Central memory CD4-positive, alpha-beta T cell (primary cell): ENCODE measurements at regions not wholly inside any gene's neighbourhood (a gene's known extent, or its start where the extent isn't known, plus 50 kb on each side); places are given as distances from the start of the nearest gene placed in this dataset.

Experiments
- DNase-seq: peaks from one replicate; pipeline ENCODE4 v3.0.0; 2022

DNA sequence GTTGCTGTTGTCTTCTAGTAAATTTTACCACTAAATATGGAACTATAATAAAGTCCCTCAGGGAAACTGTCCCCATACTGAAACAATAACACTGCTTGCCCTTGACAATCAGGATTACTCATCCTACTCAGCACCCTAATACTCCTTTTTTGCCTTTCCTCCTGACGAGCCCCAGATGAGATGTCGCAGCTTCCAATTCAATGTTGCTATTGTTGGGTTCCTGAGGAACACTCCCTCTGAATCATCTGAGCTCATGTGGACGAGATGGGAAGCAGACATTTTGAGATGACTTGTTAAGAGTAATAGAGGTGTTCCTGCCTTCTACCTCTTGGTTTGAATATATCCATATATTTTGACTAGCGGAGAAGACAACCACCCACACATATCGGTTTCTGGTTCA is 187.8 kb upstream of the FAM98A start:
- no peak for DNase-seq

DNA sequence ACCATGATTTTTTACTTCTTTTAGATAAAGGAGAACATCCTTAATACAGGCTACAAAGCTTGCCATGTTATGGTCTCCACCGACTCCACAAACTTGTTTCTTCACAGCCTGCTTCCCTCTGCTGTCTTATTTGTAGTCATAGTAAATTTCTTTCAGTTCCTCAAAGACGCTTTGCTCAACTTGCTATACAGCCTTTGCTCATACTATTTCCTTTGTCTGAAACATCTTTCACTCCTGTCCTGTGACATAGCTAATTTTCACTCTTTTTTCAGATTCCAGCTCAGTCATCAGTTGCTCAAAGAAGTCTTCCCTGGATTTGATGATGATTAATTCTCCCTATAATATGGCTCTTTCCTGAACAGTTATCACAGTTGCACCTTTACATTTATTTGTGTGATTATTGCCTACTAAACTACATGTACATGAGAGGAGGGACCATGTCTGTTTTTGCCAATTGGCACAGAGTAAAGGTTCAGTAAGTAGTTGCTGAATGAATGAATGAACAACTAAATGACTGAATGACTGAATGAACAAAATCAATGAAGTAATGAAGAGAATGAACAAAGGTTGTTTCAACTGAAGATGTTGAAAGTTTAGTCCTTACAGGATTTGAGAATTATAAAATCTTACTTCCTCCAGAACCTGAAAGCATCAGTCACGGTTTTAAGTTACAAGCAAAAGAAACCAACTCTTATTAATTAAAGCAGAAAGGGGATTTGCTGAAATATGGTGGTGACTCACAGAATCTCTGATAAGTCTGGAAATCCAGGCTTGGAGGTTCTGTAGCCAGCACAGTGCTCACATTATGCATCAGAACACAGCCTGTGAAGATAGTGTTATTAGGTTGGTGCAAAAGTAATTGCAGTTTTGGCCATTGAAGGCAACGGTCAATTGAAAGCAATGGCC is 186.4 kb upstream of the FAM98A start:
- no peak for DNase-seq

- DNase-seq: no peak
These were observed 185.4 kb upstream of the FAM98A start for GRCh38 chr2:33784488-33784887.

DNA sequence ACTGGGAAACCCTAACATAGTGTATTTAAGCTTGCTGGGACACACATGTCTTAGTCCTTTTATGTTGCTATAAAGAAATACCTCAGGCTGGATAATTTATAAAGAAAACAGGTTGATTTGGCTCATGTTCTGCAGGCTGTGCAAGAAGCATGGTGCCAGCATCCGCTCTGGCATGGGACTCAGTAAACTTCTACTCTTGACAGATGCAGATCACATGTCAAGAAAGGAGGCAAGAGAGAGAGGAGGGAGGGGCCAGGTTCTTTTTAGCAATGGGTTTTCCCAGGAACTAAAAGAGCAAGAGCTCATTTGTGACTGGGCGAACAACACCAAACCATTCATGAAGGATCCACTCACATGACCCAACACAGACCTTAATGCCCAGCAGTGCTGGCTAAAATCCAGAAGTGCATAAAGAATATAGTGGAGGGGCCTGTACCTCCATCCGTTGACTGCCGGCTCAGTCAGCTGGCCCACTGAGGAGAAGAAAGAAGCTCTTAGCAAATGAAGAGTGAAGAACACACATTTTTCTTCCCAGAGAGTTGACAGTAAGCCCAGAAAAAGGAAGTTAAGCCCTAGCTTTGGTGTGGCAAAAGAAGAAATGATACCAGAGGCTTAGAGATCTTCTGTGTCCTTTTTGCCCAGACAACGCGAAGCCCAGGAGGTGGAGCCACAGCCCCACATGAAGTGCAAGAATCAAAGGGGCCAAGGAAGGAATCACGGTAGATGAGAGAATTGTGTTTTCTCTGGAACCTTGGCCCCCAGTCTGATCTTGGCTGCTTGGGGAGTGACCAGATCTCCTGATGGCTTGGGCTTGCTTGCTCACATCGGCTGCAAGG is 183.5 kb upstream of the FAM98A start:
- no peak for DNase-seq

GRCh38 chr2:33777786-33778185 is 178.7 kb upstream of the FAM98A start:
- no peak for DNase-seq

DNA sequence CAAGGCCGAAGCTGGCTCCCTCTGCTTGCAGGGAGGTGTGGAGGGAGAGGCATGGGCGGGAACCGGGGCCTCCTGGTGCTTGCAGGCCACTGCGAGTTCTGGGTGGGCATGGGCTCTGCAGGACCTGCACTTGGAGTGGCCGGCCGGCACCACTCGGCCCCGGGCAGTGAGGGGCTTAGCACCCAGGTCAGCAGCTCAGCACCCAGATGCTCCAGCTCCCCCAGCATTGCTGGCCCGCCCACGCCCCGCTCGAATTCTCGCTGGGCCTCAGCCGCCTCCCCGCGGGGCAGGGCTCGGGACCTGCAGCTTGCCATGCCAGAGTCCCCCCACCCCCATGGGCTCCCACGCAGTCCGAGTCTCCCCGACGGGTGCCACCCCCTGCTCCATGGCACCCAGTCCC is 176.2 kb upstream of the FAM98A start:
- DNase-seq: no peak

- no peak for DNase-seq
These were observed 170.9 kb upstream of the FAM98A start for GRCh38 chr2:33770023-33770422.

DNA sequence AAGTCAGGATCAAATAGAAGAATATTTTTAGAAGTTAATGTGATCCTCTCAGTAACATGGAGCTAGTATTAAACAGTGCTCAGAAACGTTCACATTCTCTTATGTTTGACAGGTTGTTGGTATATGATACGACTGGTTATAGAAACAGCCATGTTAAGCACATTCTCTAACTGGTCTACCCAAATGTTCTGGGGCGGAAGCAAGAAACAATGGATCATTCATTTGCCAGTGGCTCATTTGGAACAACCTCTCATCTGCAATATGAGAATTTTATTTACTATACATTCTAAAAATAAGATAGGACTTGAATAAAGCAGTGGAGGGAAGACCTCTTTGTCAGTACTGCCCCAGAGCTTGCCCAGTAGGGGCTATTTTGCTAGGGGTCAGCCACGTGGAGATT is 167.1 kb upstream of the FAM98A start:
- no peak for DNase-seq

- DNase-seq: no peak
These were observed 166.0 kb upstream of the FAM98A start for GRCh38 chr2:33765122-33765521.

GRCh38 chr2:33764551-33764950 is 165.5 kb upstream of the FAM98A start:
- no peak for DNase-seq

DNA sequence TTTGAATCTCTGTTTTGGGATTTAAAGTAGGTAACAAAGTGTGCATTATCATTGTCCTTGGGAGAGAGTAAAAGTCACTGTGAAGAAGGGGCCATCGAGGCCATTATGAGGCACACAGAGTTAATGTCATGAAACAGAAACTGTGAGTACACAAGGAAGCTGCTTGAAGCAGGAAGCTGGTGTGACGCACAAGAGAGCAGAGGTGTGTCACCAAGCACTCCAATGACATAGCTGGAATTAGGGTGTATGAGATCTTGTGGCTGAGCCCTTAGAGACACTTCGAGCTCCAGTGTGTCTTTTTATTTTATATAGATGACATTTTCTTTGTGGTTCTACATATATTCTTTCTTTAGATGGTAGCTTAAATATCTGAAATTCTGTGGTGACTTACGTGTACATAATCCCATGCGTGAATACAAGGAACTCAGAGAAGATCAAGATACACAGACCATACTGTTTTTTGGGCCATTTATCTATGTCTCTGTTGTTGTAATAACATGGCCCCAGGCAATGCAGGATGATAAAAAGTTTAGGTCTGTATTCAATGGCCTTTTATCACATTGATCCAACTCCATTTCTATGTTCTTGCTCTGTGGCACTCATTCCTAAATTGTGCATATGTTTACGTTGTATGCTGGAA is 164.7 kb upstream of the FAM98A start:
- no peak for DNase-seq

GRCh38 chr2:33762636-33763035 is 163.5 kb upstream of the FAM98A start:
- DNase-seq: no peak

- DNase-seq: no peak
These were observed 147.2 kb upstream of the FAM98A start for GRCh38 chr2:33746208-33746800.

DNA sequence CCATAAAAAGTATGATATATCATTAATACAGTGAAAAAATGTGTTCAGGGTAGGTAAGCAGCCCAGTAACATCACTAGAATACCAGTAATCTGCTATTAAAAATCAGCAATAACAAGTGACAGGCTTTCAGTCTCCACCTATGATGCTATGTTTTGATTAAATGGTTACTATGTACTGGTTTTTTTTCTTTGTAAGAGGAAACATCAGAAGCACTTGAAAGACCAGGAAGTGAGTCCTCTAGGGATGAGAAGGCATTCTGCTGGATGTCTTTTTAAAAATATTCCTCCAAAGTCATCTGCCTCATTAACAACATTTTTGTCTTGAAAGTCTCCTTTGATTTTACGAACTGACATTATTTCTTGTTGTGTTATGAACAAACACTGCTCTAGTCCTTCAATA is 136.0 kb upstream of the FAM98A start:
- no peak for DNase-seq

GRCh38 chr2:33730804-33731203 is 131.7 kb upstream of the FAM98A start:
- DNase-seq: no peak

DNA sequence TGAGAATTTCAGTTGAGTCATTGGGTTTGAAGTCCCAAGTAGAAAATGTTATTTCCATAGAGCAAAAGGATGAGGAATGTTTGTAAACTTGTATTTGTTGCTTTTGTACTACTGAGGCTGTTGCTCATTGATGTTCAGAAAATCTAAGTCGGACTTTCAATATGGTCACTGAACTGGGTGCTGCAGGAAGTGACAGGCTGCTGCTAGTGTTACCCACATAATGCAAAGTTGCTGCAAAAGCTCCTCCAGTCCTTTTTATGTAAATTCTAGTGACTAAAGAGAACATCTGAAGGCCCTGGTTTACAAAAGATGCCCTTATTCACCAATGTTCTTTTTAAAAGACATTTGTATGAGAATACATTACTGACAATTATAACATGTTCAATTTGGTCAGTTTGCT is 131.1 kb upstream of the FAM98A start:
- no peak for DNase-seq

DNA sequence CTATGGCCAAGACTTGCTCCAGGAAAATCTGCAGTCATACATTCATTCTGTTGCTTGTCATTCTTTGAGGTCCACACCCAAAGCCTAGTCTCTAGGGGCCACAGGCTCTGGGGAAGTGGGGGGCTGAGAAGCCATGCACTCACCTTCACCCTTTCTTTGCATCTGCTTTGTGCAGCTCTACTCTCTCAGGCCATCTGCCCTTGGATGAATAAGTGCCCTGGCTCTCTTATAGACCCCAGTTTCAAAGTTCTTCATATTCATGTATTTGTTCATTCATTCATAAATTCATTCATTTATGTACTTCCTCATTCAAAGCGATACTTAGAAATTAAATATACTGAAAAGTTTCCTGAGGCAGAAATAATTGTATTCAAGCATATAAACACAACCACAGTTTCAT is 130.3 kb upstream of the FAM98A start:
- DNase-seq: no peak

DNA sequence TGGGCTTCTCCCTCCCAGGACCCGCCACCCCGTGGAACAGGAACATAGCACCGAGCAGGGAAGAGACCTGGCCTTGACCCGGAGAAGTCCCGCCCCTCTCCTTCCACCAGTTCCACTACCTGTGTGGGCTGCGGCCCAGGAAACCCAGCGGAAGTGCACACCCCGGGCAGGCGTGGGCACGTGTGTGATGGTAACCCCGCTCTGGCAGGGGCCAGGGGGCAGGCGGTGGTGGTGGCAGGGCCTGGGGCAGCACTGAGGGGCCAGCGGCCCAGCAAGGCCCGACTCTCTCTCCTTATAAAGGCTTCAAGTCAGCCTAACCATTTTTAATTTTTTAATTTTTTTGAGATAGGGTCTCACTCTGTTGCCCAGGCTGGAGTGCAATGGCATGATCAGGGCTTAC is 129.0 kb upstream of the FAM98A start:
- DNase-seq: no peak

DNA sequence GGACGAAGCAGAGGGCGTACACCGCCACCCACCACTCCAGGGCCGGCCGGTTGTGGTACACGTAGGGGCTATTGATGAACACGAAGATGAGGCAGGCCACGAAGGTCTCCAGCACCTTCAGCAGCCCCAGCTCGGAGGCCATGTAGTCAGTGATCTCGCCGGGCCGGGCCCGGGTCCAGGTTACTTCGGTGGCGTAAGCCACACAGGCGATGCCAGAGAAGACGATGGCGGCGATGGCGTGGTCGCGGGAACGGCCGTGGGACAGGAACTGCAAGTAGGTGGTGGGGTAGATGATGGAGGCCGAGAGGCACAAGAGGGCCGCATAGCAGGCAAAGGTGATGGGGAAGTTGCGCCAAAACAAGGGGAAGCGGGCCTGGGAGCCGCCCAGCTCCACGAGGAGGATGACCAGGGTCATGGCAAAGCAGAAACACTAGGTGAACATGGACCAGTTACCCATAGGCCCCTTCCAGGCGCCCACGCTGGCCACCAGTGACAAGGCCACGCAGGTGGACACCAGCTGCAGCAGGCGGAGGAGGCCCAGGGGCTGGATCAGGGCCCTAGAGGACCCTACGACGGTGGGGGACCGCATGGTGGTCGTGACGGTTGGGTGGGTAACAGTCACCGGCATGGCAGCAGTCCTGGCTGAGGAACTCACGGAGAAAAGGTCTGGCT is 128.4 kb upstream of the FAM98A start:
- no peak for DNase-seq

- DNase-seq: no peak
These were observed 127.3 kb upstream of the FAM98A start for GRCh38 chr2:33726415-33726814.

DNA sequence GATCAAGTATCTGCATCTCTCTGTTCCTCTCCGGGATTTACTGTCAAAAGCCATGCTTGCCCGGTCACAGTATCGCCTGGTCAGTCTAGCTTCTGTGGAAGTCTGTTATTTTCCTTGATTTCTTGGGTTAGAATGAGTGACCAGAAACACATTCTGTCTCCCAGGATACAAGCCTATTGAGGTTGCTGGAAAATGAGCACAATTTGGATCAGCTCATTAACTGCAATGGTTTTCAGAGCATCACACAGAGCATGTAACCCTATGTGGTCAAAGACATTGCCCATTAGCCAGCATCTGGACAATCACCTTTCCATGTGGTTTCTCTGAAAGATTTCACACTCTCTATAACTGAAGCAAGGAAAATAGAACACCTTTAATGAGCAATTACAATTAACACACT is 124.2 kb upstream of the FAM98A start:
- DNase-seq: no peak

DNA sequence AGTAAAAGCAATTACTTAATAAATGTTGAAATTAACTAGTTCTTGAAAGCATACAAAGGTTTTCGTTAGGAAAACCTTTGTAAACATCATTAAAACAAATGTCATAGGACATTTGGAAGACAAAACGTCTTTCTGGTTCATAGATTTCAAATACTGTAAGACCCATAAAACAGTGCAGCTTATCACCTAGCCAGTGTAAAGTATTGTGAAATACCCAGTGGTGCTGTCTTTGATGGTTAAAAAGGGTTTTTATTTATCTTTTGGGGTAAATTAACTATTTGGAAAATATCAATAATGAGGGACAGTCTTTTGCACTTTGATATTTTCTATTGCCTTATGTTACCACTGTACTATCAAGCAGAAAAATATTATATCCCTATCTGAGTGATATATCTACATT is 120.0 kb upstream of the FAM98A start:
- DNase-seq: no peak

DNA sequence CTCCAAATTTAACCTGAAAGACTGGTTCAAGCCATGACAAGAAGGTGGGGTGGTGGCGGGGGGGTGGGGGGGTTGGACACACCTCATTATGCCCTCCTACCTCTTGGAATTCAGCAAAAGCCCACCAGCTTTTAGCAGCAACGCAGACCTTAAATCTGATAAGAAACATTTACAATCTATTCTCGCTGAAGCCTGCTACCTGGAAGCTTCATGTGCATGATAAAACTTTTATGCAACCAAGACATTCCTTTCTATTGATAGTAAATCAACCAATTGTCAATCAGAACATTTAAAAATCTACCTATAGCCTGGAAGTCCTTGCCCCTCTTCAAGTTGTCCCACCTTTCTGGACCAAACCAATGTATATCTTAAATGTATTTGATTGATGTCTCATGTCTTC is 113.6 kb upstream of the FAM98A start:
- no peak for DNase-seq
